Tibial nerve (tissue), 4 donors: ENCODE measurements at regions not wholly inside any gene's neighbourhood (a gene's known extent, or its start where the extent isn't known, plus 50 kb on each side); places are given as distances from the start of the nearest gene placed in this dataset.

ENCODE experiments used
- EP300 ChIP-seq, 2 donors: sonication (generic); formaldehyde crosslinking; IDR thresholded peaks; one replicate each; pipeline ENCODE4 v1.6.1; 2017; ENCODE audit warnings: antibody characterized with exemption in 2 of 2, mild to moderate bottlenecking in 1 of 2
- TF ChIP-seq, protein P1 (sequence below), 5 experiments: fragments of 200-600 bp in 3 of 5; fragments of 450-650 bp in 2 of 5; sonication (generic) in 3 of 5; IDR thresholded peaks; one replicate each; pipeline ENCODE4 v1.5.1; 2016 to 2019; ENCODE audit warnings: antibody characterized with exemption in 5 of 5, mild to moderate bottlenecking in 3 of 5, moderate library complexity in 2 of 5

GRCh38 chr20:48348022-48348421 is 479.8 kb downstream of the PREX1 start:
- TF ChIP-seq, protein P1, sequence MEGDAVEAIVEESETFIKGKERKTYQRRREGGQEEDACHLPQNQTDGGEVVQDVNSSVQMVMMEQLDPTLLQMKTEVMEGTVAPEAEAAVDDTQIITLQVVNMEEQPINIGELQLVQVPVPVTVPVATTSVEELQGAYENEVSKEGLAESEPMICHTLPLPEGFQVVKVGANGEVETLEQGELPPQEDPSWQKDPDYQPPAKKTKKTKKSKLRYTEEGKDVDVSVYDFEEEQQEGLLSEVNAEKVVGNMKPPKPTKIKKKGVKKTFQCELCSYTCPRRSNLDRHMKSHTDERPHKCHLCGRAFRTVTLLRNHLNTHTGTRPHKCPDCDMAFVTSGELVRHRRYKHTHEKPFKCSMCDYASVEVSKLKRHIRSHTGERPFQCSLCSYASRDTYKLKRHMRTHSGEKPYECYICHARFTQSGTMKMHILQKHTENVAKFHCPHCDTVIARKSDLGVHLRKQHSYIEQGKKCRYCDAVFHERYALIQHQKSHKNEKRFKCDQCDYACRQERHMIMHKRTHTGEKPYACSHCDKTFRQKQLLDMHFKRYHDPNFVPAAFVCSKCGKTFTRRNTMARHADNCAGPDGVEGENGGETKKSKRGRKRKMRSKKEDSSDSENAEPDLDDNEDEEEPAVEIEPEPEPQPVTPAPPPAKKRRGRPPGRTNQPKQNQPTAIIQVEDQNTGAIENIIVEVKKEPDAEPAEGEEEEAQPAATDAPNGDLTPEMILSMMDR (IDR thresholded peaks at IDR 0.05) = no peak
- no peak for TF ChIP-seq EP300 (IDR thresholded peaks at IDR 0.05)
